ENCODE measurements at regions not wholly inside any gene's neighbourhood (a gene's known extent, or its start where the extent isn't known, plus 50 kb on each side); places are given as distances from the start of the nearest gene placed in this dataset.

DNA sequence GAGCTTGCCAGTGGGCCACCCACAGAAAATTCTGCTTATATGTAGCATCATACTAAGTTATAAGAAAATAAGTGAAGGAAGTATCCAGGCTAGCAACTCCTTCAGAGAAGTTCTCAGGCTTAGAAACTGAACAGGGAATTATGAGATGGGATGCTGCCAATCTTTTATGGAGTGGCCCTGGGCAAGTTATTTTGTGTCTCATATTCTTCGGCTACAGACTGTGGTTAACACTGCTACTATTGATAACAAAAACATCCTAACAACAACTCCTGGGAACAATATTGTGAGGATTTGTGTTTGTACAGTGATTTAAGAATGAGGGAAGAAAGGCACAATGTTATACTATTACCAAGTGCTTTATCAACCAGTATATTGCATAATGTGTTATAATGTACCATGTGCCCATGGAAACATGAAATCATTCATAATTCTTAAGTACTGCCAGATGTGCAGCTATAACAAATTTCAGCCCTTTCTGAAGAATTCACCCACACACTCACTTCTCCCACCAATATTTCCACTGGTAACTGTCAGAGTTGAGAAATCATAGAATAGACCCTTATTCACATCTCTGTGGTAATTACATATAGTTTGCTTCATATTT, 113.3 kb upstream of the SOX5 start:
- TF ChIP-seq, protein P1, sequence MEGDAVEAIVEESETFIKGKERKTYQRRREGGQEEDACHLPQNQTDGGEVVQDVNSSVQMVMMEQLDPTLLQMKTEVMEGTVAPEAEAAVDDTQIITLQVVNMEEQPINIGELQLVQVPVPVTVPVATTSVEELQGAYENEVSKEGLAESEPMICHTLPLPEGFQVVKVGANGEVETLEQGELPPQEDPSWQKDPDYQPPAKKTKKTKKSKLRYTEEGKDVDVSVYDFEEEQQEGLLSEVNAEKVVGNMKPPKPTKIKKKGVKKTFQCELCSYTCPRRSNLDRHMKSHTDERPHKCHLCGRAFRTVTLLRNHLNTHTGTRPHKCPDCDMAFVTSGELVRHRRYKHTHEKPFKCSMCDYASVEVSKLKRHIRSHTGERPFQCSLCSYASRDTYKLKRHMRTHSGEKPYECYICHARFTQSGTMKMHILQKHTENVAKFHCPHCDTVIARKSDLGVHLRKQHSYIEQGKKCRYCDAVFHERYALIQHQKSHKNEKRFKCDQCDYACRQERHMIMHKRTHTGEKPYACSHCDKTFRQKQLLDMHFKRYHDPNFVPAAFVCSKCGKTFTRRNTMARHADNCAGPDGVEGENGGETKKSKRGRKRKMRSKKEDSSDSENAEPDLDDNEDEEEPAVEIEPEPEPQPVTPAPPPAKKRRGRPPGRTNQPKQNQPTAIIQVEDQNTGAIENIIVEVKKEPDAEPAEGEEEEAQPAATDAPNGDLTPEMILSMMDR (IDR thresholded peaks at IDR 0.05): no peak
- no peak for TF ChIP-seq POLR2A (IDR thresholded peaks at IDR 0.05)
